ENCODE measurements at regions not wholly inside any gene's neighbourhood (a gene's known extent, or its start where the extent isn't known, plus 50 kb on each side); places are given as distances from the start of the nearest gene placed in this dataset.
"Not testable (repeated sequence)": the region's sequence is repeated elsewhere in the genome, so short reads cannot be mapped to it uniquely, and the experiment has no call there.

DNA sequence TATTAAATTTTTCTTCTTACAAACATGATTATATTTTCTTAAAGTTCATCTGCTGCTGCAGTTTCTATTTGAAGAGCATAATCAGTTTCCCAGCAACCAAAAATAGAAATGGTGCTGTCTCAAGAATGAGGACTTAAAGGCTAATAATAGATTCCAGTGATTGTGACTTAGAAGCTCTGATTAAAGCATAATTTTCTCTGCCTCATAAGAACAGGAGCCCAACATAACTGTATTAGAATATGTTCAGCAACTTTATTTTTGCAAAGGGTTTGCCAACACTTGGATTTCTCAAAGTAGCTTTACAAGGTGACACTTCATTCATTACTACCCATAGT is 227.9 kb downstream of the SPATA31A1 start:
- not testable (repeated sequence) for H2BK12ac ChIP-seq (ENCODE audit: low read length in 2 of 2)

DNA sequence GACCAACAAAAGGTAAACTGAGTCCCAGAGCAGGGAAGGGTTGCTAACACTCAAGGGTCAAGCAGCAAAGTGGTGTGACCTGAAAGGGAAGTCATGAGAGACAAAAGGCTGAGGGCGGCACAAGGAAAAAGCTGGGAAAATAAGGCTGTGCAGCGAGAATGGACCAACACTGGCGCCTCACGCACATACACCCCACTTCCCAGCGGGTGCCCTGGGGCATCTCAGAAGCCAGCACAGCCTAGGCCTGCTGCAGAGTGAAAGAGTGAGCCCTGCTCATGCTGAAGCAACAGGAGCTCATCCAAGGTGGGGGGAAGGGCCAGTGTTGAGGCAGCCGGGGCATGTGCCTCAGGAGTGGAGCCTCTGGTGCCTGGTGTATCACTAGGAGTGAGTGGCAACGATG is 229.8 kb downstream of the SPATA31A1 start:
- not testable (repeated sequence) for H2BK12ac ChIP-seq (ENCODE audit: low read length in 2 of 2); H3K27ac ChIP-seq (ENCODE audit: low read length, poor library complexity, severe bottlenecking); H4K8ac ChIP-seq (ENCODE audit: low read length); H2BK5ac ChIP-seq (ENCODE audit: low read depth, low read length, poor library complexity, severe bottlenecking); H2AFZ ChIP-seq (ENCODE audit: low read depth, low read length); H3K9me3 ChIP-seq (ENCODE audit: control insufficient read depth, low read length); H3K79me1 ChIP-seq (replicated peaks; ENCODE audit: low read length, poor library complexity, severe bottlenecking); H3K4me2 ChIP-seq (ENCODE audit: low read length, poor library complexity, severe bottlenecking); H3K14ac ChIP-seq (ENCODE audit: low read length in 2 of 2); H3K36me3 ChIP-seq (ENCODE audit: control insufficient read depth in 1 of 2, insufficient read depth in 2 of 2, low read depth in 1 of 2, low read length in 2 of 2); DNase-seq; H2BK120ac ChIP-seq (ENCODE audit: low read depth, low read length); H3K4me1 ChIP-seq (ENCODE audit: control insufficient read depth, insufficient read depth, low read depth, low read length); H3K18ac ChIP-seq (ENCODE audit: low read depth in 1 of 2, low read length in 2 of 2); H2BK15ac ChIP-seq (ENCODE audit: low read depth, poor library complexity, severe bottlenecking); H3K23ac ChIP-seq (ENCODE audit: low read length in 2 of 2); H3K27me3 ChIP-seq (ENCODE audit: control insufficient read depth in 1 of 2, insufficient read depth in 1 of 2, low read length in 2 of 2); H3K4ac ChIP-seq (ENCODE audit: low read depth in 1 of 2, low read length in 2 of 2); H3K4me3 ChIP-seq (ENCODE audit: insufficient read depth in 1 of 2, low read depth in 1 of 2, low read length in 2 of 2); H3K9ac ChIP-seq (ENCODE audit: low read length); H2AK5ac ChIP-seq (ENCODE audit: low read length, severe bottlenecking); H4K91ac ChIP-seq (ENCODE audit: low read length)
- 85% methylated on average over 2 of the region's 7 CpGs for WGBS

More for the DNA sequence above, 227.9 kb downstream of the SPATA31A1 start:
- H3K4me2 ChIP-seq (ENCODE audit: low read length, poor library complexity, severe bottlenecking); H3K79me1 ChIP-seq (replicated peaks; ENCODE audit: low read length, poor library complexity, severe bottlenecking); H3K9me3 ChIP-seq (ENCODE audit: control insufficient read depth, low read length); H3K4me3 ChIP-seq (ENCODE audit: insufficient read depth in 1 of 2, low read depth in 1 of 2, low read length in 2 of 2); H3K4me1 ChIP-seq (ENCODE audit: control insufficient read depth, insufficient read depth, low read depth, low read length); H3K23ac ChIP-seq (ENCODE audit: low read length in 2 of 2); H3K18ac ChIP-seq (ENCODE audit: low read depth in 1 of 2, low read length in 2 of 2); H3K9ac ChIP-seq (ENCODE audit: low read length); H3K36me3 ChIP-seq (ENCODE audit: control insufficient read depth in 1 of 2, insufficient read depth in 2 of 2, low read depth in 1 of 2, low read length in 2 of 2); H4K91ac ChIP-seq (ENCODE audit: low read length); H3K27me3 ChIP-seq (ENCODE audit: control insufficient read depth in 1 of 2, insufficient read depth in 1 of 2, low read length in 2 of 2); H2AK5ac ChIP-seq (ENCODE audit: low read length, severe bottlenecking); H2BK5ac ChIP-seq (ENCODE audit: low read depth, low read length, poor library complexity, severe bottlenecking); H3K4ac ChIP-seq (ENCODE audit: low read depth in 1 of 2, low read length in 2 of 2); H2BK120ac ChIP-seq (ENCODE audit: low read depth, low read length); H2AFZ ChIP-seq (ENCODE audit: low read depth, low read length); H3K27ac ChIP-seq (ENCODE audit: low read length, poor library complexity, severe bottlenecking); H3K14ac ChIP-seq (ENCODE audit: low read length in 2 of 2); DNase-seq; H4K8ac ChIP-seq (ENCODE audit: low read length); H2BK15ac ChIP-seq (ENCODE audit: low read depth, poor library complexity, severe bottlenecking): not testable (repeated sequence)

DNA sequence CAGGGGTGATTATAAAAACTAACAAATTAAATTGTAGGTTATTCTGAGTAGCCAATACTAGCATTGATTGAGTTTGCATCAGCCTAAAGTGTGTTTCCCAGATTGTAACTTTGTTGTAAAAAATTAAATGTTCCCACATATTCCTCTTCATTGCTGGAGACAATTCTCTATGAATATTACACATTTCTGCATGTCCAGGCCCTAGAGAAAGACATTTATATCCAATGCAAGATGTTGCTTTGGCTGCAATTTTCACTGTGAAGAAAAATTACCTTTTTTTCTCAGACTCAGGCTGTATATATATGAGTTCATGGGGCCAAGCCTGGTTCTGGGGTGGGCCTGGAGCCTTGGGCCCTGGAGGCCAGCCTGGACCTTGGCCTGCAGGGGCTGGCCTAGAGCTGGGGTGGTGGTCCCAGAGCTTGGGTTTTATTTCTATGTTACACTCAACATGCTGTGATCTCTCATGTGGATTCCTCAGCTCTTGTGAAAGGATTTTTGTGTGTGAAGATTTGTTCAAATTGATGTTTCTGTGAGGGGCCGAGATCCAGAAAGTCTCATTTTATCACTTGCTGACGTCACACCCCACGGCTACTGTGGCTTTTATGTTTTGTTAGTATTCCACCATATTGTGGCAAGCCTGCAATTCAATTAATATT is 232.5 kb downstream of the SPATA31A1 start:
- H2BK120ac ChIP-seq (ENCODE audit: low read depth, low read length) = no peak overlapping the region
- 88% methylated on average over 3 of the region's 3 CpGs for WGBS
- H3K18ac ChIP-seq (ENCODE audit: low read depth in 1 of 2, low read length in 2 of 2) = no peak overlapping the region
- H3K79me1 ChIP-seq (replicated peaks; ENCODE audit: low read length, poor library complexity, severe bottlenecking) = no peaks in the 10 kb centered on the region
- DNase-seq = no peak
- no peaks in the 10 kb centered on the region for H3K36me3 ChIP-seq (ENCODE audit: control insufficient read depth in 1 of 2, insufficient read depth in 2 of 2, low read depth in 1 of 2, low read length in 2 of 2)
- H3K27me3 ChIP-seq (ENCODE audit: control insufficient read depth in 1 of 2, insufficient read depth in 1 of 2, low read length in 2 of 2) = no peaks in the 10 kb centered on the region
- no peaks in the 10 kb centered on the region for H3K9me3 ChIP-seq (ENCODE audit: control insufficient read depth, low read length)
- no peak overlapping the region for H2BK15ac ChIP-seq (ENCODE audit: low read depth, poor library complexity, severe bottlenecking)
- no peak overlapping the region for H3K27ac ChIP-seq (ENCODE audit: low read length, poor library complexity, severe bottlenecking)
- H3K23ac ChIP-seq (ENCODE audit: low read length in 2 of 2) = no peak overlapping the region
- H3K4me2 ChIP-seq (ENCODE audit: low read length, poor library complexity, severe bottlenecking) = no peak overlapping the region
- H3K14ac ChIP-seq (ENCODE audit: low read length in 2 of 2) = no peak overlapping the region
- H2AK5ac ChIP-seq (ENCODE audit: low read length, severe bottlenecking) = no peak overlapping the region
- H2BK5ac ChIP-seq (ENCODE audit: low read depth, low read length, poor library complexity, severe bottlenecking) = no peak overlapping the region
- no peak overlapping the region for H3K9ac ChIP-seq (ENCODE audit: low read length)
- H3K4me3 ChIP-seq (ENCODE audit: insufficient read depth in 1 of 2, low read depth in 1 of 2, low read length in 2 of 2) = no peak overlapping the region
- no peak overlapping the region for H2BK12ac ChIP-seq (ENCODE audit: low read length in 2 of 2)
- H4K8ac ChIP-seq (ENCODE audit: low read length) = no peak overlapping the region
- H4K91ac ChIP-seq (ENCODE audit: low read length) = no peak overlapping the region
- no peak overlapping the region for H2AFZ ChIP-seq (ENCODE audit: low read depth, low read length)
- no peaks in the 10 kb centered on the region for H3K4me1 ChIP-seq (ENCODE audit: control insufficient read depth, insufficient read depth, low read depth, low read length)
- H3K4ac ChIP-seq (ENCODE audit: low read depth in 1 of 2, low read length in 2 of 2) = no peak overlapping the region

DNA sequence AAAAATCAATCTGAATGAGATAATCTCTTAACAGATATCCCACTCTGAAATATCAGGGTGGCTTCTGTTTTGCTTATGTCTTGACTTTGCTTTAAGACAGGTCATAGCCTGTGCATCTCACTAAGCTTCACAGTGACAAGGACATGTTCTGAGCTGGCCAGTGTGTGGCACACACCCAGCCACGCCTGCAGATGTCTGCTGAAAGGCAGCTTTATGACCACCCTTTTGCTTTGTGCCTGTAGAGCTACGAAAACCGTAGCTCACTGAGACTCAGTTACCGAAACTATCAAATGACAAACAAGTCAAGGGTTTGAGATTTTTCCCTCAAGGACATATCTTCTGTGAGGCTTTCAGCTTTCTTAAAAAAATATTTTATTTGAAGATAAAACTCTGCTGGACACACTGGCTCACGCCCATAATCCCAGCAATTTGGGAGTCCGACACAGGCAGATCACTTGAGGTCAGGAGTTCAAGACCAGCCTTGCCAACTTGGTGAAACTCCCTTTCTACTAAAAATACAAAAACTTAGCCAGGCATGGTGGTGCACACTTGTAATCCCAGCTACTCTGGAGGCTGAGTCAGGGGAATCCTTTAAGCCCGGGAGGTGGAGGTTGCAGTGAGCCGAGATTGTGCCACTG is 233.2 kb downstream of the SPATA31A1 start:
- no peak overlapping the region for H3K27ac ChIP-seq (ENCODE audit: low read length, poor library complexity, severe bottlenecking)
- H3K9ac ChIP-seq (ENCODE audit: low read length) = no peak overlapping the region
- H3K27me3 ChIP-seq (ENCODE audit: control insufficient read depth in 1 of 2, insufficient read depth in 1 of 2, low read length in 2 of 2) = no peaks in the 10 kb centered on the region
- H3K23ac ChIP-seq (ENCODE audit: low read length in 2 of 2) = no peak overlapping the region
- H2BK5ac ChIP-seq (ENCODE audit: low read depth, low read length, poor library complexity, severe bottlenecking) = no peak overlapping the region
- no peak overlapping the region for H2AK5ac ChIP-seq (ENCODE audit: low read length, severe bottlenecking)
- H3K4me2 ChIP-seq (ENCODE audit: low read length, poor library complexity, severe bottlenecking) = no peak overlapping the region
- no peak overlapping the region for H2BK15ac ChIP-seq (ENCODE audit: low read depth, poor library complexity, severe bottlenecking)
- H2BK120ac ChIP-seq (ENCODE audit: low read depth, low read length) = no peak overlapping the region
- H3K14ac ChIP-seq (ENCODE audit: low read length in 2 of 2) = no peak overlapping the region
- no peak overlapping the region for H3K18ac ChIP-seq (ENCODE audit: low read depth in 1 of 2, low read length in 2 of 2)
- no peaks in the 10 kb centered on the region for H3K36me3 ChIP-seq (ENCODE audit: control insufficient read depth in 1 of 2, insufficient read depth in 2 of 2, low read depth in 1 of 2, low read length in 2 of 2)
- H3K79me1 ChIP-seq (replicated peaks; ENCODE audit: low read length, poor library complexity, severe bottlenecking) = no peaks in the 10 kb centered on the region
- no peak overlapping the region for H3K4ac ChIP-seq (ENCODE audit: low read depth in 1 of 2, low read length in 2 of 2)
- H4K91ac ChIP-seq (ENCODE audit: low read length) = no peak overlapping the region
- H3K4me1 ChIP-seq (ENCODE audit: control insufficient read depth, insufficient read depth, low read depth, low read length) = no peaks in the 10 kb centered on the region
- no peak for DNase-seq
- no peaks in the 10 kb centered on the region for H3K9me3 ChIP-seq (ENCODE audit: control insufficient read depth, low read length)
- H3K4me3 ChIP-seq (ENCODE audit: insufficient read depth in 1 of 2, low read depth in 1 of 2, low read length in 2 of 2) = no peak overlapping the region
- WGBS = 78% methylated on average over 7 of the region's 8 CpGs
- H2BK12ac ChIP-seq (ENCODE audit: low read length in 2 of 2) = no peak overlapping the region
- no peak overlapping the region for H4K8ac ChIP-seq (ENCODE audit: low read length)
- no peak overlapping the region for H2AFZ ChIP-seq (ENCODE audit: low read depth, low read length)

All from mesenchymal stem cell (in vitro differentiated cells and primary cell).